Lower leg skin (tissue), 3 donors: ENCODE measurements at regions not wholly inside any gene's neighbourhood (a gene's known extent, or its start where the extent isn't known, plus 50 kb on each side); places are given as distances from the start of the nearest gene placed in this dataset.

Experiments
- CTCF ChIP-seq, 3 donors: fragments of 450-650 bp; IDR thresholded peaks; one replicate each; pipeline ENCODE4 v1.5.1; 2016; ENCODE audit warnings: antibody characterized with exemption in 3 of 3, mild to moderate bottlenecking in 3 of 3, moderate library complexity in 2 of 3
- POLR2A ChIP-seq, 2 donors: fragments of 450-650 bp; IDR thresholded peaks; one replicate each; pipeline ENCODE4 v1.6.1; 2016 to 2017; ENCODE audit warnings: antibody characterized with exemption in 2 of 2, mild to moderate bottlenecking in 1 of 2, moderate library complexity in 1 of 2

GRCh38 chr6:163872335-163872734 is 457.8 kb downstream of the QKI start:
- no peak for TF ChIP-seq CTCF (IDR thresholded peaks at IDR 0.05)
- no peak for TF ChIP-seq POLR2A (IDR thresholded peaks at IDR 0.05)
